Activated B cell treated with CpG ODN at 0.5 μM for 24 hours (primary cell): ENCODE measurements at regions not wholly inside any gene's neighbourhood (a gene's known extent, or its start where the extent isn't known, plus 50 kb on each side); places are given as distances from the start of the nearest gene placed in this dataset.

Experiments
- ATAC-seq: fragments of 200-7000 bp; cut with Tn5 transposase; one replicate; pipeline ENCODE4 v1.10.0; 2021; ENCODE audit warnings: low read depth, mild to moderate bottlenecking, moderate library complexity
- CTCF ChIA-PET: fragments of 350-600 bp; sonication (Branson Sonifier 250); formaldehyde crosslinking; loops from one replicate; lab custom pipeline; 2021; ENCODE audit warnings: antibody characterized with exemption; lab: Charles Lee
- POLR2A ChIA-PET: fragments of 350-600 bp; sonication (Branson Sonifier 250); formaldehyde crosslinking; loops from one replicate; lab custom pipeline; 2021; ENCODE audit warnings: antibody characterized with exemption; lab: Charles Lee
- DNase-seq: peaks from one replicate; pipeline ENCODE4 v3.0.0; 2022
- H3K27ac Mint-ChIP-seq: one replicate; pipeline ENCODE4 v1.8.0; 2020; ENCODE audit warnings: mixed read lengths
- H3K27me3 Mint-ChIP-seq: one replicate; pipeline ENCODE4 v1.8.0; 2021; ENCODE audit warnings: mixed read lengths
- H3K36me3 Mint-ChIP-seq: one replicate; pipeline ENCODE4 v1.8.0; 2021; ENCODE audit warnings: low read depth, mixed read lengths
- H3K4me1 Mint-ChIP-seq: one replicate; pipeline ENCODE4 v1.8.0; 2021; ENCODE audit warnings: mixed read lengths
- H3K4me3 Mint-ChIP-seq: one replicate; pipeline ENCODE4 v1.8.0; 2020; ENCODE audit warnings: mild to moderate bottlenecking, mixed read lengths
- H3K9me3 Mint-ChIP-seq: one replicate; pipeline ENCODE4 v1.8.0; 2020; ENCODE audit warnings: mixed read lengths
- CTCF ChIP-seq: fragments of 200-600 bp; IDR thresholded peaks from one replicate; pipeline ENCODE4 v1.8.0; 2022; ENCODE audit warnings: antibody characterized with exemption, mild to moderate bottlenecking
- intact Hi-C: fragments of 100-400 bp; cut with micrococcal nuclease; formaldehyde crosslinking; loops from one replicate; pipeline ENCODE4 v1.15.1; 2024

GRCh38 chr12:58189893-58190292, 248.5 kb downstream of the ATP23 start:
- Mint-ChIP-seq H3K4me3 (no peak overlapping the region), H3K36me3 (peaks cover 1% of the 10 kb centered on the region), H3K4me1 (peaks cover 9% of the 10 kb centered on the region), H3K27ac (no peak overlapping the region), H3K27me3 (peaks cover 4% of the 10 kb centered on the region), H3K9me3 (peaks cover 28% of the 10 kb centered on the region)
- DNase-seq (no peak), ATAC-seq (no peak)
- no peak for TF ChIP-seq CTCF
- ChIA-PET CTCF (no interaction called here), POLR2A (no interaction called here)
- intact Hi-C loops: no loop called here

DNA sequence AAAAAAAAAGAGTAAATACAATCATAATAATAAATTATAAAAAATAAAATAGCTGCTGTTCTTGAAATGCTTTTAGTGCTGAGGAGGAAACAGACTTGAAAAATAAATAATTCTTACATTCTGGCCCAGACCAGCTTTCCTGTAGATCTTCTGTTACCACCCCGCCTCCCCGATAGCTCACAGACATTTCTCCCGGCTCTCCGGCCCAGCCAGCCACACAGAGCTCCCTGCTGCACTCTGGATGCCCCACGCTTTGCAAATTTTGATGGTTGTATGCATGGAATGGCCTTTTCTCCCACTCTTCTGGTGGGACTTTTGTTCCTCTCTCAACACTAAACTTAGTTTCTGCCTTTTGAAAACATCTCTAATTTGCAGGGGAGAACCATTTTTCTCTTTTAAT, 249.3 kb downstream of the ATP23 start:
- CTCF ChIA-PET: no interaction called here
- H3K4me3 Mint-ChIP-seq: no peak overlapping the region
- peaks cover 9% of the 10 kb centered on the region for H3K4me1 Mint-ChIP-seq
- peaks cover 1% of the 10 kb centered on the region for H3K36me3 Mint-ChIP-seq
- peaks cover 4% of the 10 kb centered on the region for H3K27me3 Mint-ChIP-seq
- peaks cover 27% of the 10 kb centered on the region for H3K9me3 Mint-ChIP-seq
- DNase-seq (no peak), ATAC-seq (no peak)
- TF ChIP-seq CTCF: no peak
- intact Hi-C loops: no loop called here
- no peak overlapping the region for H3K27ac Mint-ChIP-seq
- POLR2A ChIA-PET: no interaction called here

DNA sequence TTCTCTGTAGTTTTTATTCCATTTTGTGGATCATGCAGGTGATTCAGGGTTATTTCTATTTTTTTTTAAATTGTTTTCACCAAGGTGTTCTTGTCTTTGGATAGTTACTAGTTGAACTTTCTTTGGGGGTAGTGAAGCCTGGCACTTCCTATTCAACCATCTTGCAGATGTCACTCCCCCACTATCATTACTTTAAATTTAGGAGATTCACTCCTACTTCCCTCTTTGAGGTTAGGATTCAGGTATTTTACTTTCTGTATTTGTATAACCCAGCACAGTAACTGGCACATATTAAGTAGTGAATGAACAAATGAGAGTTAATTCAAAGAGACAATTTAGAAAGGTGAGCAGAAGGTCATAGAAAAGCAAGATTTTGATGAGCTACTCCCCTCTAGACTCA, 255.6 kb downstream of the ATP23 start:
- Mint-ChIP-seq H3K36me3 (no peaks in the 10 kb centered on the region), H3K9me3 (peaks cover 19% of the 10 kb centered on the region), H3K4me1 (peaks cover 22% of the 10 kb centered on the region), H3K4me3 (no peak overlapping the region), H3K27me3 (peaks cover 9% of the 10 kb centered on the region), H3K27ac (no peak overlapping the region)
- no peak for DNase-seq
- no peak for TF ChIP-seq CTCF
- ChIA-PET POLR2A (no interaction called here), CTCF (no interaction called here)
- intact Hi-C loops: no loop called here
- ATAC-seq: no peak

DNA sequence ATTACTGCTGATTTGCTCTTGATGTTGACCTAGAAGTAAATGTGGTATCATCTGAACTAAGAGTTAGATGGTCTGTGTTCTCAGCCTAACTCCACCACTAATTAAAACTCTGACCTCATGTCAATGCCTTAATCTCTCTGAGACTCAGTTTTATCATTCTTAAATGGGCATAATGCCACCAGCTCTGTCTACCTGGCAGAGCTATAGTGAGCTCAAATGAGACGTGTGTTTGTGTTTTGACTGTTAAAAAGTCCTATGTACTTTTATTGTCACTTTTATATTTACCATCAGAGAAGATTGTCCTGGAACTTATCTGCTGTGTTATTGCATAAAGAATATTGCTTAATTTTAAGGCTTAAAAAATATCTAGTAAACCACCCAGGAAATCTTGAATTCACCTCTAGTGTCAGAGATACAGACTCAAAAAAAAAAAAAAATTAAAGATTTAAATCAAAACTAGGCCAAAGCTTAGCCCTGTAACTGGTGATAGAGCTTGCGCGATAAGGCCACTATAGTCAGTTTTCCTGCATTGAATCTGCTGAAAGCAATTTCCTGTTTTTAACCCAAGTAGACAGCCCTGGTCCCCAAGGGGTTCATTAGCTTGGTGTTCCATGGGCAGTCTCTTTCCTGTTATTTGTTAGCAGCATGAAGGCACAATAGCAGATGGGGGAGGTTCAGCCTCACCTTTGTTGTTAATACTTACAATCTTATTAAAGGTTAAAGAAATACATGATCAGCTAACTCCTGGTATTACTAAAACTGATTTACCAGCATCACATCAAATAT, 261.8 kb downstream of the ATP23 start:
- TF ChIP-seq CTCF: no peak
- intact Hi-C loops: no loop called here
- peaks cover 3% of the 10 kb centered on the region for H3K27me3 Mint-ChIP-seq
- H3K9me3 Mint-ChIP-seq: peaks cover 2% of the 10 kb centered on the region
- H3K4me3 Mint-ChIP-seq: no peak overlapping the region
- DNase-seq (no peak), ATAC-seq (peak; percentile 28)
- H3K27ac Mint-ChIP-seq: peak overlapping the region; percentile 1
- H3K4me1 Mint-ChIP-seq: peaks cover 31% of the 10 kb centered on the region
- POLR2A ChIA-PET: no interaction called here
- no peaks in the 10 kb centered on the region for H3K36me3 Mint-ChIP-seq
- CTCF ChIA-PET: no interaction called here

GRCh38 chr12:58204071-58204470, 262.7 kb downstream of the ATP23 start:
- H3K36me3 Mint-ChIP-seq: no peaks in the 10 kb centered on the region
- intact Hi-C loops: no loop called here
- no peak for DNase-seq
- no peak for ATAC-seq
- no peak overlapping the region for H3K4me3 Mint-ChIP-seq
- CTCF ChIA-PET: no interaction called here
- H3K27ac Mint-ChIP-seq: no peak overlapping the region
- peaks cover 2% of the 10 kb centered on the region for H3K9me3 Mint-ChIP-seq
- POLR2A ChIA-PET: no interaction called here
- H3K27me3 Mint-ChIP-seq: peaks cover 4% of the 10 kb centered on the region
- no peak for TF ChIP-seq CTCF
- H3K4me1 Mint-ChIP-seq: peaks cover 31% of the 10 kb centered on the region
